Amygdala (tissue), 56 donors: ENCODE measurements at regions not wholly inside any gene's neighbourhood (a gene's known extent, or its start where the extent isn't known, plus 50 kb on each side); places are given as distances from the start of the nearest gene placed in this dataset.

ENCODE experiments used
- DNase-seq, 56 donors: peaks; one replicate each; lab custom pipeline; 2025; lab: John Stamatoyannopoulos, UW

GRCh38 chr4:53921856-53922255 is 142.5 kb downstream of the CHIC2 start:
- no peak for DNase-seq

- no peak for DNase-seq
Measured at GRCh38 chr4:53920883-53921282, 143.5 kb downstream of the CHIC2 start.

- no peak for DNase-seq
Measured at GRCh38 chr4:53920116-53920515, 144.3 kb downstream of the CHIC2 start.

- peak in 11 of 56 donors; percentile 1 to 37 (median 10) for DNase-seq
Measured at GRCh38 chr4:53919535-53919934, 144.9 kb downstream of the CHIC2 start.

- no peak for DNase-seq
Measured at GRCh38 chr4:53917729-53918128, 146.7 kb downstream of the CHIC2 start.

- no peak for DNase-seq
Measured at GRCh38 chr4:53916431-53916889, 147.9 kb downstream of the CHIC2 start.

GRCh38 chr4:53914313-53915016 is 149.9 kb downstream of the CHIC2 start:
- DNase-seq = no peak

GRCh38 chr4:53913771-53914170 is 150.6 kb downstream of the CHIC2 start:
- DNase-seq = no peak

GRCh38 chr4:53912766-53913497 is 151.5 kb downstream of the CHIC2 start:
- DNase-seq = no peak

- peak in 24 of 56 donors; percentile 1 to 39 (median 10) for DNase-seq
Measured at GRCh38 chr4:53908661-53909078, 155.7 kb downstream of the CHIC2 start.

GRCh38 chr4:53907772-53908171 is 156.6 kb downstream of the CHIC2 start:
- no peak for DNase-seq

- no peak for DNase-seq
Measured at GRCh38 chr4:53906606-53907190, 157.7 kb downstream of the CHIC2 start.

GRCh38 chr4:53905941-53906377 is 158.4 kb downstream of the CHIC2 start:
- peak in 29 of 56 donors; percentile 2 to 65 (median 13) for DNase-seq

GRCh38 chr4:53905276-53905940 is 159.0 kb downstream of the CHIC2 start:
- DNase-seq = no peak

GRCh38 chr4:53902786-53903185 is 161.6 kb downstream of the CHIC2 start:
- DNase-seq = no peak

- DNase-seq = no peak
Measured at GRCh38 chr4:53900271-53900649, 164.1 kb downstream of the CHIC2 start.

GRCh38 chr4:53899586-53900270 is 164.7 kb downstream of the CHIC2 start:
- DNase-seq = no peak

- DNase-seq = no peak
Measured at GRCh38 chr4:53895137-53895536, 169.3 kb downstream of the CHIC2 start.

- no peak for DNase-seq
Measured at GRCh38 chr4:53890461-53890860, 173.9 kb downstream of the CHIC2 start.

GRCh38 chr4:53889326-53890055 is 174.9 kb downstream of the CHIC2 start:
- DNase-seq = no peak
